ENCODE measurements at regions not wholly inside any gene's neighbourhood (a gene's known extent, or its start where the extent isn't known, plus 50 kb on each side); places are given as distances from the start of the nearest gene placed in this dataset.

DNA sequence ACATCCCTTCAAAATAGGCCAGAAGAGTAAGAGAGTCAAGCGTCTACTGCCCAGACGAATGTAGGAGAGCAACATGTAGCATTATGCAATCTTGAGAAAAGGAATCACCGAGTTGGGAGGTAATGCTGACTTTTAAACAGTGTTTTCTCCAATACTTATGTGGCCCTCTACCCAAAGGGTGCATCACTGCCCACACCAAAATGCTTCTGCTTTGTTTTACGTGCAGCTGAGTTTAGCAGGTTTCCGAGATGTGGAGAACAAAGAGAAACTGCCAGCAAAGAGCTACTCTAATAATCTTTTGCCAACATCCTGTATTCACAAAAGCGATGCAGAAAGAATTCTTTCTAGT is 63.4 kb upstream of the ZEB2 start:
- no peak overlapping the region for H3K4me3 ChIP-seq (replicated peaks in 1 of 2; ENCODE audit: low read depth in 1 of 2, low read length in 2 of 2)
- no peaks in the 10 kb centered on the region for H3K9me3 ChIP-seq (ENCODE audit: control insufficient read depth in 1 of 2, insufficient read depth in 1 of 2, low read depth in 1 of 2, low read length in 2 of 2)
- H3K36me3 ChIP-seq (ENCODE audit: control insufficient read depth in 1 of 2, insufficient read depth in 2 of 2, low read length in 2 of 2) = no peaks in the 10 kb centered on the region
- no peak overlapping the region for H2AFZ ChIP-seq (ENCODE audit: low read depth, low read length, poor library complexity, severe bottlenecking)
- ChIA-PET POLR2A (no interaction called here), RAD21 (ENCODE audit: low non-redundant PET in 1 of 2, low total read pairs in 2 of 2, uncharacterized antibody in 2 of 2, unreplicated experiment in 2 of 2) (no interaction called here), CTCF (no interaction called here)
- H3K27ac ChIP-seq (ENCODE audit: low read depth, low read length) = no peak overlapping the region
- H3K4me2 ChIP-seq (ENCODE audit: low read length) = no peak overlapping the region
- no peak for ATAC-seq
- intact Hi-C loops (cut with micrococcal nuclease) = no loop called here
- H3K27me3 ChIP-seq (ENCODE audit: insufficient read depth, low read length) = no peaks in the 10 kb centered on the region
- no peaks in the 10 kb centered on the region for H3K79me2 ChIP-seq (ENCODE audit: insufficient read depth, low read length)
- no peaks in the 10 kb centered on the region for H4K20me1 ChIP-seq (ENCODE audit: insufficient read depth)
- no peak overlapping the region for H3K9ac ChIP-seq (ENCODE audit: low read length)
- no peak for TF ChIP-seq ZBTB33 (IDR thresholded peaks at IDR 0.05; ENCODE audit: extremely low read depth, insufficient replicate concordance, low read length)
- TF ChIP-seq MAX (IDR thresholded peaks at IDR 0.05) = no peak
- TF ChIP-seq ZNF274 (IDR thresholded peaks at IDR 0.05; ENCODE audit: low read depth, low read length) = no peak
- no peak for TF ChIP-seq CBX3 (IDR thresholded peaks at IDR 0.05; ENCODE audit: low read depth)
- TF ChIP-seq SP1 (IDR thresholded peaks at IDR 0.05; ENCODE audit: low read depth) = no peak
- TF ChIP-seq ATF3 (IDR thresholded peaks at IDR 0.05) = no peak
- TF ChIP-seq RAD21 (IDR thresholded peaks at IDR 0.05; ENCODE audit: low read depth) = no peak
- no peak for TF ChIP-seq TCF7L2 (IDR thresholded peaks at IDR 0.05; ENCODE audit: borderline replicate concordance, extremely low read depth, insufficient read depth, insufficient read length)
- no peak for TF ChIP-seq SIN3A (IDR thresholded peaks at IDR 0.05; ENCODE audit: low read depth)
- H3K9me2 ChIP-seq (ENCODE audit: insufficient read depth) = no peaks in the 10 kb centered on the region
- BruUV-seq (replicated peaks) = no TSS peak
- no peaks in the 10 kb centered on the region for H3K4me1 ChIP-seq (ENCODE audit: control insufficient read depth in 1 of 2, insufficient read depth in 2 of 2, low read length in 2 of 2)
- DNase-seq (ENCODE audit: low read depth, low spot score) = no peak
